GM06990 (cell line): ENCODE measurements at regions not wholly inside any gene's neighbourhood (a gene's known extent, or its start where the extent isn't known, plus 50 kb on each side); places are given as distances from the start of the nearest gene placed in this dataset.

Experiments used
- DNase-seq: peaks from one replicate; pipeline ENCODE4 v3.0.0-alpha.2; 2011; ENCODE audit not compliant: insufficient read length; ENCODE audit errors: extremely low read depth
- H3K27me3 ChIP-seq: replicated peaks from 2 replicates; pipeline ENCODE4 v1.6.0; 2011; ENCODE audit warnings: low read length; ENCODE audit not compliant: control insufficient read depth, insufficient read depth
- H3K36me3 ChIP-seq: 2 replicates; pipeline ENCODE4 v1.5.1; 2011; ENCODE audit warnings: low read length; ENCODE audit not compliant: control insufficient read depth, insufficient read depth
- H3K4me3 ChIP-seq: replicated peaks from 2 replicates; pipeline ENCODE4 v1.5.1; 2011; ENCODE audit warnings: low read depth, mild to moderate bottlenecking, control low read depth, low read length
- CTCF ChIP-seq: IDR thresholded peaks from 2 replicates; pipeline ENCODE4 v1.5.1; 2011; ENCODE audit warnings: low read length, control low read depth, mild to moderate bottlenecking, inconsistent platforms; ENCODE audit not compliant: insufficient read depth, poor library complexity, severe bottlenecking

- Histone ChIP-seq H3K4me3 (no peak overlapping the region), H3K27me3 (no peaks in the 10 kb centered on the region), H3K36me3 (no peaks in the 10 kb centered on the region)
- no peak for TF ChIP-seq CTCF
- DNase-seq = no peak
Observed at GRCh38 chr3:18062657-18063025, 320.2 kb upstream of the TBC1D5 start.

GRCh38 chr3:18061737-18062656, 319.6 kb upstream of the TBC1D5 start:
- no peaks in the 10 kb centered on the region for H3K36me3 ChIP-seq
- no peak for TF ChIP-seq CTCF
- DNase-seq = no peak
- H3K27me3 ChIP-seq = no peaks in the 10 kb centered on the region
- no peak overlapping the region for H3K4me3 ChIP-seq

- no peaks in the 10 kb centered on the region for H3K36me3 ChIP-seq
- no peak for TF ChIP-seq CTCF
- no peaks in the 10 kb centered on the region for H3K27me3 ChIP-seq
- no peak for DNase-seq
- no peak overlapping the region for H3K4me3 ChIP-seq
Observed at GRCh38 chr3:18058666-18059065, 316.2 kb upstream of the TBC1D5 start.

- Histone ChIP-seq H3K36me3 (no peaks in the 10 kb centered on the region), H3K27me3 (no peaks in the 10 kb centered on the region), H3K4me3 (no peak overlapping the region)
- no peak for TF ChIP-seq CTCF
- no peak for DNase-seq
Observed at GRCh38 chr3:18057471-18058091, 315.1 kb upstream of the TBC1D5 start.

DNA sequence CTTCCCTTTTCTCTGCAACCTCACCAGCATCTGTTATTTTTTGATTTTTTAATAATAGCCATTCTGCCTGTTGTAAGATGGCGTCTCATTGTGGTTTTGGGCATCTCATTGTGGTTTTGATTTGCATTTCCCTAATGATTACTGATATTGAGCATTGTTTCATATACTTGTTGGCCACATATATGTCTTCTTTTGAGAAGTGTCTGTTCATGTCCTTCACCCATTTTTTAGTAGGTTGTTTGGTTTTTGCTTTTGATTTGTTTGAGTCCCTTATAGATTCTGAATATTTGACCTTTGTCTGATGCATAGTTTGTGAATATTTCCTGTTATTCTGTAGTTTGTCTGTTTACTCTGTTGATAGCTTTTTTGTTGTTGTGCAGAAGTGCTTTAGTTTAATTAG, 312.2 kb upstream of the TBC1D5 start:
- no peak for TF ChIP-seq CTCF
- no peaks in the 10 kb centered on the region for H3K36me3 ChIP-seq
- no peak for DNase-seq
- H3K27me3 ChIP-seq = no peaks in the 10 kb centered on the region
- H3K4me3 ChIP-seq = no peak overlapping the region
